Astrocyte (in vitro differentiated cells and primary cell): ENCODE measurements at regions not wholly inside any gene's neighbourhood (a gene's known extent, or its start where the extent isn't known, plus 50 kb on each side); places are given as distances from the start of the nearest gene placed in this dataset.

Source experiments
- CTCF ChIP-seq: IDR thresholded peaks from 2 replicates; pipeline ENCODE4 v1.5.1; 2011; ENCODE audit warnings: low read depth, mild to moderate bottlenecking, inconsistent platforms, low read length, moderate library complexity; ENCODE audit not compliant: insufficient read depth
- EZH2 ChIP-seq: IDR thresholded peaks from 2 replicates; pipeline ENCODE4 v1.6.1; 2012; ENCODE audit warnings: mild to moderate bottlenecking, low read length, inconsistent platforms; ENCODE audit not compliant: insufficient read depth

GRCh38 chr5:113813466-113813865, 300.0 kb downstream of the YTHDC2 start:
- TF ChIP-seq CTCF (no peak), EZH2 (no peak)
